ENCODE measurements at regions not wholly inside any gene's neighbourhood (a gene's known extent, or its start where the extent isn't known, plus 50 kb on each side); places are given as distances from the start of the nearest gene placed in this dataset.
A peak's percentile ranks its signal among the peaks of the same experiment; 100 is the strongest.
"Not testable (repeated sequence)": the region's sequence is repeated elsewhere in the genome, so short reads cannot be mapped to it uniquely, and the experiment has no call there.

DNA sequence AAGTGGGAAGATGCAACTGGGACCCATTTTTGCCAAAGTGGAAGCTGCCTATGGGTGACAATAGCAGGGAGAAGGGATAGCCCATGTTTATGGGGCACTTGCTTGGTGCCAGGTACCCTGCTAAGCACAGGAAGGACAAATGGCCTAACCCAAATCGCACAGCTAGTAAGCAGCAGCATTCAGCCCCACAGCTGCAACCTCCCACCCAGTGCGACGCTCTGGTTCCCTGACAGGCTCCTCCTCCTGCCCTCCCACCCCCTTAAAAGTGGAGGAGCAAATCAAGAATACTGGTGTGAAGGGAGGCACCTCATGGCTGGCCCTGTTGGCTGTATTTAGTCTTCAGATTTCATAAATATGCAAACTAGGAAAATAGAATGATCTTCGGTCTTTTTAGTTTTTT lies 76.2 kb downstream of the RIN2 start:
- no peak for DNase-seq (ENCODE audit: low spot score)

DNA sequence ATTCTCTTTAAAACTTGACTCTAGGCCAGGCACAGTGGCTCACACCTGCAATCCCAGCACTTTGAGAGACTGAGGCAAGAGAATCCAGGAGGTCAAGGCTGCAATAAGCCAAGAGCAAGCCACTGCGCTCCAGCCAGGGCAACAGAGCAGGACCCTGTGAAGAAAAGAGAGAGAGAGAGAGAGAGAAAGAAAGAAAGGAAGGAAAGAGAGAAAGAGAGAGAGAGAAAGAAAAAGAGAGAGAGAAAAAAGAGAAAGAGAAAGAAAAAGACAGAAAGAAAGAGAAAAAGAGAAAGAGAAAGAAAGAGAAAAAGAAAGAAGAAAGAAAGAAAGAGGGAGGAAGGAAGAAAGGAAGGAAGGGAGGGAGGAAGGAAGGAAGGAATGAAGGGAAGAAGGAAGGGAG lies 76.7 kb downstream of the RIN2 start:
- no peak for DNase-seq (ENCODE audit: low spot score)

DNA sequence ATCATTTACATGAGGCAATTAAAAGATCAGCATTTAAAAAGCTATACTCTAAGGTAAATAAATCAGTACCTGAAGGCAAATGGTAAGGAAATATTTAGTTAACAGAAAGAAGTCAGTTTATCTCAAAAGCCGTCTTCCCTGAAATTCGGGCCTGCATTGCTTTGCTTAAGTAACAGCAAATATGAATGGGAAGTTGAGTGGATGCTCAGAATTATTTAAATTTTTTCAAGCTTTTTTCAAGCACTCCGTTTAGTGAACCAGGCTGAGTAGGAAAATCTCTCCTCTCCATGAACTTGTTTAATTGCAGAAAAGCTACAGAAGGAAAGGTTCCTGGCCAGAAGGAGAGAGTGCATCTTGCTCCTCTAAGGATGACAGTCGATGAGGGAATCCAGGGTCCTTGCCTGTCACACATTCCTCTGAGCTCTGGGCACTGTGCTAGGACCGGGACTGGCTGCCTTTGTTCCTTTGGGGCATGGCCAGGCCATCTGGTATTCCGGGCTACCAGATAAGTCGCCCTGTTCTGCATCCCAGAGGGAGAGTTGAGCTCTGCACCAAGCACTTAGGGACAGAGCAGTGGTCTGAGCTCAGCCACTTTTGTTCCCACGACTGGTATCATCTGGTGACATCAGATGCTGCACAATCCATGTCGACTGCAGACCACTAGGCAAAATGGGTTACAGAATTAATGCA lies 77.6 kb downstream of the RIN2 start:
- no peak for DNase-seq (ENCODE audit: low spot score)

DNA sequence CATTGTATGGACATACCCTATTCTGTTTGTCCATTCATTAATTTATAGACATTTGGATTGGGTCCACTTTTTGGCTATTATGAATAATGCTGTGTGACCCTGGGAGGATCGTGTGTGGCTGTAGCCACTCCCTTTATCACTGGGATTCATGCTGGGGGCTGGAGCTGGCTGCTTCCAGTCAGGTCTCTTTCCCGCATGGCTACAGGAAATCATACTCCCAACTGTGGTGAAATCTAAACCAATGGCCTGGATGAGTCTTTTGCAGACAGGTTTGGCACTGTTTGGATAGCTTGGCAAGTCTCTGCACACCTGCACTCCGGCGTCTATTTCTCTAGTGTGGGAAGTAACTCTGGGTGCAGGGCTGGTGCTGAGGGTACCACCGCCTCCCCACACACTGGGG lies 80.4 kb downstream of the RIN2 start:
- no peak for DNase-seq (ENCODE audit: low spot score)

DNA sequence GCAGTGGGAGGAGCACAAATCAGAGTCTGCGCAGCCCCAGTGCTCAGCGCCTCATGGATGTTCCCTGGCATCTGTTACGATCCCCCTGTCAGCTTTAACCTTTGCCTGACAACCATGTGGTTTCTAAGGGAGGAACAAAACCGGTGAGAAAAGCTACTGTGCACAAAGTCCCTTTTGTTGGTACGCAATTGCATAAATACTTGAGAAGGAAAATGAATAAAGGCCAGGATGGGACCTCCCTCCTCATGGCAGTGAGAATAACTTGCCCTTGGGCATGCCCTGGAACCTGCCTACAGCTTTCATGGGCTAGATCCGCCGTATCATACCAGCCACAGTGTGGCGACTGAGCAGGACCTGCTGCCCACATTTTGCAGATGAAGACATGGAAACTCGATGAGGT lies 81.0 kb downstream of the RIN2 start:
- DNase-seq (ENCODE audit: low spot score) = no peak

DNA sequence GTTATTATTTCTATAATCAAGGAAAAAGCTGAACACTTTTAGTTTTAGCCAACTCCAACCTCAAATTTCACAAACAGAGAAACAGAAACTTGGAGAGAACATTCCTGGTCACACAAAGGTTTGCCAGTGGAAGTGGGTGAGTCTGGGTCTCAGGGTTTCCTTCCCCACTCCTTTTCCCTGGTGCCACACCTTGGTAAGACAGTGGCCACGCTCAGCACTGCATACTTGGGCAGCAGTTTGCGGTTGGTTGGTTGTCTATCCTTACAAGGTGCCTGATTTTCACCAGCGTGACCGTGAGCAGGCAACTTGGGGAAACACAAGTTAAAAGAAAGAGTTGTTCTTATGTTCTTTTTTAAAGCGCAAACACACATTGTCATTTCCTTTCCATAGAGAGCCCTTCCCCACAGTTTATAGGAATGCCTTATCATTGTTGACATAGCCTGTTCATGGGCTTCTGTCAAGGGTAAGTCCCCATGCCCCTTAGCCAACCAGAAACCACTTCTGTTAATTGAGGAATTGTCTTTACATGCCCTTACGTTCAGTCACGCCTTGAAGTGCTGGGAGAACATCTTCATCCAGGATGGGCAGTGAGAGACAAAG lies 82.2 kb downstream of the RIN2 start:
- DNase-seq (ENCODE audit: low spot score) = no peak

DNA sequence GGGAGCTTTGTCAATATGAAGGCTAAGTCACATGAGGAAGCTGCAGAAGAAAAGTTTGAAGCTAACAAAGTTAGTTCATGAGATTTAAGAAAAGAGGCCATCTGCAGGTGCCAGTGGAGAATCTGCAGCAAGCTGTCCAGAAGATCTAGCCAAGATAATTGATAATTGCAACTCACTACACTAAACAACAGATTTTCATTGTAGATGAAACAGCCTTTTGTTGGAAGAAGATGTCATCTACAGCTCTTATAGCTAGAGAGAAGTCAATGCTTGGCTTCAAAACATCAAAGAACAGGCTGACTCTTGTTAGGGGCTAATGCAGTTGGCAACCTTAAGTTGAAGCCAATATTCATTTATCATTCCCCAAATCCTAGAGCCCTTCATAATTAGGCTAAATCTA lies 83.7 kb downstream of the RIN2 start:
- no peak for DNase-seq (ENCODE audit: low spot score)

DNA sequence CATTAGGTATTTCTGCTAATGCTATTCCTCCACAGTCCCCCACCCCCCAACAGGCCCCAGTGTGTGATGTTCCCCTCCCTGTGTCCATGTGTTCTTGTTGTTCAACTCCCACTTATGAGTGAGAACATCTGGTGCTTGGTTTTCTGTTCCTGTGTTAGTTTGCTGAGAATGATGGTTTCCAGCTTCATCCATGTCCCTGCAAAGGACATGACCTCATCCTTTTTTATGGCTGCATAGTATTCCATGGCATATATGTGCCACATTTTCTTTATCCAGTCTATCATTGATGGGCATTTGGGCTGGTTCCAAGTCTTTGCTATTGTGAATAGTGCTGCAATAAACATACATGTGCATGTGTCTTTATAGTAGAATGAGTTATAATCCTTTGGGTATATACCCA lies 86.8 kb downstream of the RIN2 start:
- DNase-seq (ENCODE audit: low spot score) = not testable (repeated sequence)

DNA sequence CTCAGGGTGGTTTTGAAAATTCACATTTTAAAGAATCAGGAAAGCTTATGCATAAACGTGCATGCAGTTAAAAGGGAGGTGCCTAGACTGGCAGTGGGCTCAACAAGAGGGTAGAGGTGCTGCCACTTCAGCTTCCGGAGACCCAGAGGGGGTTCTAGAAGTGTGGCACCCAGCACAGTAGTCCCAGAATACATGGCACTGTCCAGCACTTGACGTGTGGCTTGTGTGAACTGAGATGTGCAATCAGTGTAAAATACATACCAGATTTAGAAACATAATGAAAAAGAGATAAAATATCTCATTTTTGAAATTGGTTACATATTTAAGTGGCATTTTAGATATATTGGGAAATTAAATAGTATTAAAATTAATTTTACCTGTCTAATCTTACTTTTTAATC lies 89.3 kb downstream of the RIN2 start:
- no peak for DNase-seq (ENCODE audit: low spot score)

DNA sequence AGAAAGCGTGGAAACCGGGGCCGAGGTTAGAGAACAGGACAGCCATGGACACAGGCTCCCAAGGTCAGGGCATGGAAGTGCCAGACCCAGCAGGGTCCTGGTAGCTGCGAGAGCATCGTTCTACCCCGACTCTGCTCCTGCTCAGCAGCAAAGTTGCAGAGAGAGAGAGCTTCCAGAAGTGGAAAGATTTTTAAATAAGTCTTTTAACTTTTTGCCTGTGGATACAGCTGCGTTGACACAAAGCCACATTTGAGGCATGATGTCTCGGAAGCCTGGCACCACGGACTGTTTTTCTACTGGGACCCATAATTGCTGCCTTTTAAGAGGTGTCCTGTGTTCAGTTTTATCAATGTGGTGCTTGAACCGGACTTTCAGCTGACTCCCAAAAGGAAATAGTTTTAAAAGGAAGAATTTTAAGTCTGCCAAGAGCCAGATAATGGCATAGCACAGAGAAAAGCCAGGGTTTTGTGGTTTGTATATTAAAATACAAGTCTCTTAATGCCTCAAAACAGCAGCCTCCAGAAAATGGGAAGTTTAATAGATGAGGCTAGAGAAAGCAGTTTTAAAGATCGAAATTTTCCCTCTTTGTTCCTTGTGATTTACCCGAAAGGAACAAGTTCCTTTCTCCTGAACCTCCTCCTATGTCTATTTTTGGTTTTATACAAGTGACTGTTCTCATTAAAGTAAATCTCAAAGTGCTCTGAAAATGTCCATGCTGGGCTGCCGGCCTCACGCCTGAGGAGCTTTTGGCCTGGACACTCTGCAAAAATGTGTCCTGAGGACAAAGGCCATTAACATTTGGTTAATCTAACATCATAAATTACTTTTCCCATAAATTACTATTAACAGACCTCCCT lies 91.5 kb downstream of the RIN2 start:
- no peak for DNase-seq (ENCODE audit: low spot score)

DNA sequence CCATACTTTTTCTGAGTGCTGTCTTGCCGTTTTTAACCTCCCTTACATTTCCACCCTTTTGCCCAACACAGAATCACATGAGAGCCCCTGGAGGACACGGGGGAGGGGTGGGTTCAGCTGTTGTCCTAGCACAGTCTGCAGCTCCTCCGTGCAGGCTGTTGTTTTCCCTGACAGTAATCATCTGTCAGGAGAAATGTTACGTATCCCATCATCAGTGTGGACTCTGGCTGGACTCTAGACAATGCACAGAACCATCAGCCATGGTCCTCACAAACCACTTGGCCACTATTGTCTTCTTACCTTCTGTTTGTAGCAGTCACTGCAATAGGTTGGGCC lies 92.1 kb downstream of the RIN2 start:
- DNase-seq (ENCODE audit: low spot score) = no peak

DNA sequence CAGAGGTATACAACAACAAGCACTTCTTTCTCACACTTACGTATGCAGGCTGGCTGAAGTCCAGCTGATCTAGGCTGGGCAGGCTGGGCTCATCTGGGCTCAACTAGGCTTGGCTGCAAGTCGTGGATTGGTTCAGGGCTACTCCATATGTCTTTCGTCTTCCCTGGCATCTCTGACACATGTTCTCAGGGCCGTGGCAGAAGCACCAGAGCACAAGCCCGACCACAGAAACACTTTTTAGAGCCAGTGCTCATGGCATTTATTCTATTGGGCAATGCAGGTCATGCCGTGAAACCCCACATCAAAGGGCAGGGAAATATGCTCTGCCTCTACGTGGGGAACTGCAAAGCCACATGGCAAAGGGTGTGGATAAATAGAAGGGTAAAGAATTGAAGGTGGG lies 93.8 kb downstream of the RIN2 start:
- DNase-seq (ENCODE audit: low spot score) = no peak

DNA sequence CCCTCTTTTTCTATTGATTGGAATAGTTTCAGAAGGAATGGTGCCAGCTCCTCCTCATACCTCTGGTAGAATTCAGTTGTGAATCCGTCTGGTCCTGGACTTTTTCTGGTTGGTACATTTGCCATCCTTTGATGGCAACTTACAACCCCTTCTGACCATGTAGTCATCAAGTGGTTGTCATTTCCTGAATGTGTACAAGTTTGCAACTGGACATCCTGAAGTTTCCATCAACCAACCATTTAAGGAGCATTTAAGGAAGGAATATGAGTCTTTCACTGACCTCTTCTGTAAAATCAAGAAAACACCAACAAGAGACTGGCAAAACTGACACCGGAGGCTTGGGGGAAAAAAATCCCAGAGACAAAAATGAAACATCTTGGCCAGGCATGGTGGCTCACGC lies 97.4 kb downstream of the RIN2 start:
- no peak for DNase-seq (ENCODE audit: low spot score)

DNA sequence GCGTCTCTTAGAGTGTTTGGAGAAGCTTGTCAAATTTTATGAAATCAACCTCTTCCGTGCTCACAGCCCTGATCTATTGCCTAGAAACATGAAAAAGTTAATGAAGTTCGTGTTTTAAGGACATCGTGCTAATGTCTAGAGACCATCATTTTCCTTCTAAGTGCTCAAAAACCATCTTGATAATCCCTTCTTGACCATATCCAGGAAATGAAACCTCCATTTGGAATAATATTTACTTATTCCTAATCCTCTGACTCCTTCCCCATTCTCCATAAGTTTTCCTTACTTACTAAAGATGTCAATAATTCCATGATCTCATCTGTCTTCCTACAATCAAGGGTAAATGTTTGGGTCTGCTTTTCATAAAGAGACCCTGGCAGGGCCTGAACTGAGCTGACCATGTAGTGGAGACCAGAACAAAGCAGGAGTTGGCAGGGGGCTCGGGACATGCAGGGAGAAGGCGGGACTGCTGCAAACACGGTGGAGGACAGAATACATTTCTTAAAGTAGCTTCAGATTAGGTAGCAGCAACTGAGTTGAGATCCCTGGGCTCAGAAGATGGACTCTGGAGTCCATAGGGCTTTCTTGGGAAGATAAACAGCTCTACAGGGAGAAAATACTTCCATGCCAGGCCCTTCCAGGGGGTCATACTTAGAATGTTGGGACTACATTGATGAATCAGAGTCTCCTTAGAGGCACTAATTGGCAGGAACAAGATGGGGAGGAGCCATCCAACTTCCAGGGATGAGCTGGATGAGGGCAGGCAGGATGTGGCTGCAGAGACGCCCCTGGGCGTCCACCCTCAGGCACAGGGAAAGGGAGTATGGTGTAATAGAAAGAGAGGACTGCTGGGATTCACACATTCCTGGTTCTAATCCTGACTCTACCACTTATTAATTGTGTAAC lies 100.7 kb downstream of the RIN2 start:
- DNase-seq (ENCODE audit: low spot score) = peak; percentile 57

DNA sequence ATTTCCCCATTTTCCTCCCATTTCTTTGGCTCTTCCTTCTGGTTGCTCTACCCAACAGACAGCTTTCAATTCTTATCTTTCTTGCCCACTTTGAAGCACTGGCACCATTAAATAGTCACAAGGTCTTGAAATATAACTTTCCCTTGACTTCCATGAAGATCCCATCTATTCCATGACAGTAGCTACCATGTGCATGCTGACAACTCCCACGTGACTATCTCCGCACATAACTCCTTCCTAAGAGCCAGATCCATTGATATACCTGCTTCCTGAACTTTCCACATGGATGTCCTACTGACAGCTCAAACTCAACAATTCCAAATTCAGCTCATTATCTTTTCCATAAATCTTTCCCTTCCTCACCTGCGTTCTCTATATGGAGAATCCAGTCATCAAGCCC lies 101.4 kb downstream of the RIN2 start:
- DNase-seq (ENCODE audit: low spot score) = no peak

DNA sequence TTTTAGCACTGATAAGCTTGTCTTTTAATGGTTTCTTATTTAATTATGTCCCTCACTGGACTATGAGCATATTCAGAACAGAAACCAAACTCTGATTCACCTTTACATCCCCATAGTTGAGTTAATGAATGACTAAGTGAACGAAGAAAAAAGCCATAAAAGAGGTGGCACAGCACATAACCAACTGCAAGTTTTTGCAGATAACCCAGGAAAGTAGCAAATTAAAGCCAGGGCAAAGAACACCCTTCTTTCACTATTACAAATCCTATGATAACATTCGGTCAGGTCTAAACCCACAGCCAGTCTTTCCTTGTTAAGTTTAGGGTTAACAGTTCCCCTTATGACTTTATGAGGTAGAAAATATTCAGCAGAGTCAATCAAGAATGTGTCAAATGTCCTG lies 102.7 kb downstream of the RIN2 start:
- DNase-seq (ENCODE audit: low spot score) = no peak

DNA sequence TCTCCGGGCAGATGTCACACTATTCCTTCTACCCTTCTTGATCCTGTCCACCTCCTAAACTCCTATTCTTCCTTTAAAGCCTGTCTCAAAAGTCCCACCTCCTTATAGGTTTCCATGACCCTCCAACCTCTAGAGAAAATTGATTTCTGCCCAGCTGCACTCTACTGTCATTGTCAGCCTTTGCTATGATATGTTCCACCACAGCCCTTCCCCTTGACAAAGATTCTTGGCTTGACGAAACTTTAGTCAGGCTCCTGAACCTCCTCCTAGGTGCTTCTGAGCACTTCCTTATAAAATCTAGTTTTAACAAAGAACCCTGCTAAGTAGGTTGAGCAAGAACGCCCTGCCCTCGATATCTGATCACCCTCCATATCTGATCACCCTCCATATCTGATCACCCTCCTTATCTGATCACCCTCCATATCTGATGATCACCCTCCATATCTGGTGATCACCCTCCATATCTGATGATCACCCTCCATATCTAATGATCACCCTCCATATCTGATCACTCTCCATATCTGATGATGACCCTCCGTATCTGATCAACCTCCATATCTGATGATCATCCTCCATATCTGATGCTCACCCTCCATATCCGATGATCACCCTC lies 103.2 kb downstream of the RIN2 start:
- no peak for DNase-seq (ENCODE audit: low spot score)

DNA sequence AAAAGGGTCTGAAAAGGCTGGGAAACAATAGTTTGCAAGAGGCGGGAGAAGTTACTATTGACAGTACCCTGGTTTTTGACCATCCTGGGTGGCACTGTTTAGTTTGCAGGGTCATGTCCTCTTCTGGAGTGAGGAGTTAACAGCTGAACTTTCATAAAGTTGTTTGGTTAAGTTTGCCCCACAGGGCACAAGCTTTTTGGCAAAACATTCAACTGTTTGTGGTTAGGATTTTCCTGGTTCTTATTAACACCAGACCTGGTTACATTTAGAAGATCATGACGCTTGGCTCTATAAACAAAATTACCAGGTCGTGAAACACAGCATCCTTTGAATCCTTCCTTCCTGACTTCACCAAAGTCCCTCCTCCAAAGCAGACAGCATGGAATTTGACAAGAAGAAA lies 106.1 kb downstream of the RIN2 start:
- no peak for DNase-seq (ENCODE audit: low spot score)

DNA sequence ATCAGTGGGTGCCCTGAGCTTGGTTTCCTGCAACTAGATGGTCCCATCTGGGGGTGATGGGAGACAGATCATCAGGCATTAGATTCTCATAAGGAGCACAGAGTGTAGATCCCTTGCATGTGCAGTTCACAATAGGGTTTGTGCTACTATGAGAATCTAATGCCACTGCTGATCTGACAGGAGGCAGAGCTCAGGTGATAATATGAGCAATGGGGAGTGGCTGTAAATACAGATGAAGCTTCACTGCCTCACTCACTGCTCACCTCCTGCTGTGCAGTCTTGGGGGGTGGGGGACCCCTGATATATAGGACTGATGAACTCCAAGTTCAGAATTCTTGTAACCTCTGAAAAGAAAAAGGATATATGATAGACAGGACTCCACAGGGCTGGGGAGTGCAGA lies 108.0 kb downstream of the RIN2 start:
- DNase-seq (ENCODE audit: low spot score) = no peak

DNA sequence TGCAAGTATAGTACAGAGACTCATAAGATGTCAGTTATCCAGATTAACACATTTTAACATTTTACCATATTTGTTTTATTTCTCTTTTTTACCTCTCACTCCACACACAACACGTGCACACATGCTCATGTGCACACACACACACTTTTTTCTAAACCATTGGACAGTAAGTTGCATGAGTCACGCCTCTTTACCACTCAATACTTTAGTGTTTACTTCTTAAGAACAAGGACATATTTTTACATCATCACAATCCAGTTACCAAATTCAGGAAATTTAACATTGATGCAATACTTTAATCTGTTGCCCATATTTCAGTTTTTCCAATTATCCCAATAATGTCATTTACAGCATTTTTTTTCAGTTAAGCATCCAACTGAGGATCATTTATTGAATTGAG lies 109.0 kb downstream of the RIN2 start:
- no peak for DNase-seq (ENCODE audit: low spot score)

DNA sequence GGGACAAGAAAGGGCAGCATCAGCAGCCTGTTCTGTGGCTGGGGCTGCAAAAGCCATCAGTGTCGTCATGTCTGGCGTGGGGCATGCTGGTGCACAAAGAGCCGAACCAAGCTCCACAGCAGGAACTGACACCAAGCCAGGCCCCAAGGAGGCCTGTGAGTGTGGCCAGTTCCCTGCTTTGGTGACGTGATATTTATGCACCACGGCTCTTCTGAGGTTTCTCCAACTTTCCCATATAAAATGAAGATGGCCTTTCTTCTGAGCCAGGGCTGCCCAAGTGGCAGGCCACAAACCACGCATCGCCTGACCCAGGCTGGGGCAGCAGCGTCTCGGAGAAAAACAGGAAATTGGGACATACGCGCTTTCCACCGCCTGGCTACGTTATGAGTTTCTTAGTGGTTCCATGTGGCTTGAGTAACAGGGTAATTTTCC lies 109.9 kb downstream of the RIN2 start:
- no peak for DNase-seq (ENCODE audit: low spot score)

DNA sequence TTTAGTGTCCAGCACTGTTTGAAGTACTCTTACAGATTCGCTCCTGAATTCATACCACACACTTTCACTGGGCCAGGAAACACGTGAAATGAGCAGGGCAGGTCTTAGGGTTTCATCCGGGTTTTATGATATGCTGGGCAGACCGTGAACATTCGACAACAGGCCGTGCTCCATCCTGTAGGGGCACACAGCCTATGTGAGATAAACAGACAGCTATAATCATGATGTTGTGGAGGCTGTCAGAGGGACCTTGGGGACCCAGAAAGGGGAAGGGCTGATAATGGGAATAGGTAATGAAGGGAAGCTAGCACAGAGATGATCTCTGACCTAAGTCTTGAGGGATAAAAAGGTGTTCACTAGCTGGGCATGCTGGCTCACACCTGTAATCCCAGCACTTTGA lies 110.4 kb downstream of the RIN2 start:
- no peak for DNase-seq (ENCODE audit: low spot score)
